ENCODE measurements at regions not wholly inside any gene's neighbourhood (a gene's known extent, or its start where the extent isn't known, plus 50 kb on each side); places are given as distances from the start of the nearest gene placed in this dataset.

DNA sequence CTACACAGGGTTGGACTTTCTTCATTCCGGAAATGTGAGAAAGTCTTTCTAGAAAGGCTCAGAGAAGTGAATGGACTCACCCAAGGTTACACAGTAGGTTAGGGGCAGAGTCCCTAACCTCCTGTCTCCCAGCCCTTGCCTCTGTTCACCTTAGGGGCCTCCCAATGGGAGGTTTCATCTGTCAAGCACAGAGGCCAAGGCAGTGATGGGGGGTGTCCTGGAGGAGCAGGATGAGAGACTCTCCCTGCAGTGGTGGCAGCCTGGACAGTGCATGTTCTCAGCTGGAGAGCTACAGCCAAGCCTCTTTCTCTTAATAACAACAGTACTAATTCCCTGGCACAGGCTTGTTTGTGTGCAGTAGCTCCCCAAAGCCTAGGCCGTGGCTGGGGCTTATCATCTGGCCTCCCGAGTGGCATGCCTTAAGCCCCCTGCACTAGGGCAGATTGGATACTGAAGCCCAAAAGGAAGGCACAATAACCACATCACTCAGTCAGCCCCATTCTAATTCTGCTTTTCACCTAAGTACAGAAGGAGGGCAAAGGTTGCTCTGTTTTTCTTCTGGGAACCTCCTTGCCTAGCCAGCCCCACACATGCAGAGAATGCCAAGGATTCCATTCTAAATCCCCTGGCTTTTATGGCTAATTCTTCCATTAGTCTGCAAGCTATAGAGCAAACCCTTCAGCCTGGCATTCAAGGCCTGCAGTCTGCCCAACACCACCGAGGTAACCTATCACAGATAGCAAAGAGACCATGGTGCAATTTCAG, 50.2 kb upstream of the XPA start:
- no peak for DNase-seq

GRCh38 chr9:97748525-97748924, 51.4 kb upstream of the XPA start:
- DNase-seq = no peak

GRCh38 chr9:97749928-97750327, 52.8 kb upstream of the XPA start:
- no peak for DNase-seq

DNA sequence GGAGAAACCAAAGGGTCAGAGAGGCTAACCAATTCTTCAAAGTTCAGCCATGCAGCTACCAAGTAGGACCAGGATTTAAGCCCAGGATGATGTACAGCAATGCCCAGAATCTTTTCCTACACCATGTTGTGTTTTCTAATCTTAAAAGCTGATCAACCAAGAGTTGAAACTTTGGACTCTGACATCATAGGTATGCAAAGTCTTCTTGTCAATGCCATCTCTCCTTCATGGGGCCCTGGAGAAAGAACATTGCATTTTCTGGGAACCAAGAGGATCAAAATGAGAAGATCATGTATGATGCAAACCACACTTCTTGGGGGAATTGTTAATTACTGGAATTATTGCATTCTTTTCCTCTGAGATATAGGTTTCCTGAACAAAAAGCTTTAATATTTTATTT, 54.4 kb upstream of the XPA start:
- DNase-seq = no peak

- no peak for DNase-seq
Measured at GRCh38 chr9:97752274-97752673, 55.1 kb upstream of the XPA start.

DNA sequence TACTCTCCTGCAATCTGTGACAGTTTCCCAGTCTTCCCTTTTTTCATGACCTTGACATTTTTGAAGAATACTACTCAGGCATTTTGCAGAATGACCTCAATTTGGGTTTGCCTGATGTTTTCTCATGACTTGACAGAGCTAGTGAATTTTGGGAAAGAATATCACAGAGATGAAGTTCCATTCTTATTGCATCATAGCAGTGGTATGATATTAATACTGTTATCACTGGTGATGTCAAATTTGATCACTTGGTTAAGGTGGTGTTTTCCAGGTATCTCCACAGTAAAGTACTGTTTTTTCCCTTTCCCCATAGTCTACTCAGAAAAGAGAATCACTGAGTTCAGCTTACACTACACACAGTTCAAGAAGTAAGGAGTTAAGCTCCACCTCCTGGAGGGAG, 56.2 kb upstream of the XPA start:
- no peak for DNase-seq

DNA sequence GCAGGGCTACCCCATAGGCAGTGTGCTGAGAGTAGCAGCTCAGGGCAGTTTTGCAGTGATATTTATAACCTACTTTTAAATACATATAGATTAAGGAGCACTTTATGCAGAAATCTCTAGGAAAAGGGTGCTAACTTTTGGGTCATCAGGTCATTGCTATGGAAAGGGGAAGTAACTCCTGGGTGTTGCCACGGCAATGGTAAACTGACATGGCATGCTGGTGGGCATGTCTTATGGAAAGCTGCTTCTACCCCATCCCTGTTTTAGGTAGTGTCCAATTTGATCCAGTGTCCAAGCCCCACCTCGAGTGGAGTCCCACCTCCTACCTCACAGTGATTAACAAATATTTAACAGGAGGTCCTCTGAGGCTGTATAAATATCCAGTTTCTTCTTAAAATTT, 56.8 kb upstream of the XPA start:
- DNase-seq = no peak

GRCh38 chr9:97755618-97756267, 58.6 kb upstream of the XPA start:
- DNase-seq = no peak

DNA sequence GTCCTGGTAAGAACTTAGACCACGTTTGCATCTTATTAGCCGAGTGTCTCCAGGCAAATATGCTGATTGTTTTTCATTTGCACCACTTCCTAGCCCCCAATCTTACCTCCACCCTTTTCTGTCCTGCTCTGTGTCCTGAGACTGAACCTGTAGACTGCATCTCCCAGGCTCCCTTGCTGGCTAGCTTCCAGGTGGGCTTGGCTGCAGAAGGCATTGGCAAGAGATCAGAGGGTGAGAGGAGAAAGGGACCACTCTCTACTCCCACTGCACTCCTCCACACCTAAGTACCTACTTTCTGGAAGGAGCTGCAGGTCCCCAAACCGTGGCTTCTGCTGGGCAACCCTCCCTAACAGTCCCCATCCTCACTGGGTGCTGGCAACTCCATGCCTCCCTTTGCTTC, 59.9 kb upstream of the XPA start:
- DNase-seq = no peak

GRCh38 chr9:97758334-97758916, 61.3 kb upstream of the XPA start:
- no peak for DNase-seq

- DNase-seq = no peak
Measured at GRCh38 chr9:97759581-97760288, 62.6 kb upstream of the XPA start.

DNA sequence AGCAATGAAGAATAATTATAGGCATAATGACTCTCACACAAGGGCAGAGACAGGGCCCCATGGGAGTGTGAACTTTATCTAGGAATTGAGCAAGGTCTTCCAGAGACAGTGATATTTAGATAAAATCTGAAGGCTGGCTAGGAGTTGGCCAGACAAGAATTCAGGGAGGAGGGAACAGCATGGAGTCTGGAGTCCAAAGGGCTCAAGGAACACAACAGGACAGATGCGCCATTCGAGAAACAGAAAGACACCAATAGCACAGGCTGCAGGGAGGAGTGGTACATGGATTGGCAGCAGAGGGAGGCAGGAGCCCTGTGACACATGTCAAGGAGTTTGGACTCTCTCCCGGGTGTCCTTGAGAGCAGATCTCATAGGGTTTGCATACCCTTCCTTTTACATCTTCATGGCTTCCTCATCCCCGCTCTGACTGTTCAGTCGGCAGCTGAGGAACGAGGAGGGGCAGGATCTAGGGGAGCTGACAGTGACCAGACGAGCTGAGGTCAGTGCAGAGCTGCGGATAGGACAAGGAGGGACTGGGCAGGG, 64.0 kb upstream of the XPA start:
- no peak for DNase-seq

- DNase-seq = no peak
Measured at GRCh38 chr9:97761879-97762278, 64.7 kb upstream of the XPA start.

DNA sequence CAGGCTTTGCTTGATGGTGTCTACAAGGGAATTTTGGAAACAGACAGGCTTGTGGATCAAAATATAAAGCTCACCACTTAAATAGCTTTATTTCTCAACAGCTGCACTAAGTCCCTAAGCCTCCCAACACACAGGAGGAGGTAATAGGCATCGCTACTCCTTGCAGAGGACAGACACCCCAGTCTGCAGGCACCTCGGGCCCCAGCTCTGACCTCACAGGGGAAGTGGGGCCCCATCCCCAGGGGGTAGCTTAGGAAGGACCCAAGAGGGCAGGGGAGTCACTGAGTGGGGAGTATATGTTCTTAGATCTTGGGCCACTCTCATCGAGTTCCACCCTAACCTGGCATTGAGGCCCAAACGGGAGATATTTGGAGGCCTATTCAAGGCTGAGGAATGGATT, 66.7 kb upstream of the XPA start:
- DNase-seq = no peak

DNA sequence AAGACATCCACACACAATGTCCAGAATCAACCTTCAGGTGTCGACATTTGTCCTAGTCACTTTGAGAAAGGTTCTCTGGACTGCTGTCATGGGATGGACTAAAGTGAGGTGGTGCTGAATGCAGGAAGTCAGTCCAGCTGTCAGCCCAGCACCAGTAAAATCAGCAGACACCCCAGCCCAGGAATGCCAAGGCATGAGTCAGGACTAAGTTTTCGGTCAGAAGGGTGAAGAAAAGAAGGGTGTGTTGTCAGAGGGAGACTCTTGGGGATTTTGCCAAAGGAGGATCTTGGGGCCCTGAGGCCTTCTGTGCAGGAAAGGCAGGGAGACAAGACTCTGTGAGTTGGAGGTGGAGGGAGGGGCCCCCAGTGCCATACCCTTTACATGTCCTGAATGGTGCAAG, 69.0 kb upstream of the XPA start:
- DNase-seq = no peak

DNA sequence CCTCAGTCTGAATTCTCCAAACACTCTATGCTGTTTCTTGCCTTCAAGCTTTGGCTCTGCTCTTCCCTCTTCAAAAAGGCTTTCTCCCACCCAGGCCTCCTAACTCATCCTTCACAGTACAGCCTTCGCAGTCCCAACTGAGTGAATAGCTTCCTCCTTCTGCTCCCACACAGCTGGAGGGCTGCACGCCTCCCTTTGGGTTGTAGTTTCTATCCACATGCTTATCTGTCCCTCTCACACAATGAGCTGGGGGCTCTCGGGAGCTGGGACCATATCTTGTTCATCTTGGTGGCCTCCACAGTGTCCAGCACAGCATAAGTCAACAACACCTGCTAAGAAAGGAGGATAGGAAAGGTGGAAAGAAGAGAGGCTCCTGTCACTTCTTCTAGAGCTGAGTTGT, 69.5 kb upstream of the XPA start:
- DNase-seq = no peak

DNA sequence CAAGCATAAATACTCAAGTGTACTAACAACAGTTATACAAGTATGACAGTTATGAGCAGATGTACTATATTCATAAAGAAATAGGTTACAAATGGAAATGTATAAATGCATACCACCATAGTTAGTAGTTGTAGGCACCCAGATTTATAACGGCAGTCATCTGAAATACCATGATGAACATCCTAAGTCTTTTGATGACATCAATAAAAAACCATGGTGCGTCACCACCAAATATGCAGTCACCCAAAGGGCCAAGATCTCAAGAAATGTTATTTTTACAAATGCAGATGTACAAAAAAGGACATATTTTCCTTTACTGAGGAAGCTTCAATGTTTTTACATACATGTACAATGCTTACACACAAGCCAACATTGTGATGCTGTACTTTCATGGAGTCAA, 70.8 kb upstream of the XPA start:
- DNase-seq = no peak

GRCh38 chr9:97768746-97769145, 71.6 kb upstream of the XPA start:
- no peak for DNase-seq

- no peak for DNase-seq
Measured at GRCh38 chr9:97769208-97769607, 72.1 kb upstream of the XPA start.

DNA sequence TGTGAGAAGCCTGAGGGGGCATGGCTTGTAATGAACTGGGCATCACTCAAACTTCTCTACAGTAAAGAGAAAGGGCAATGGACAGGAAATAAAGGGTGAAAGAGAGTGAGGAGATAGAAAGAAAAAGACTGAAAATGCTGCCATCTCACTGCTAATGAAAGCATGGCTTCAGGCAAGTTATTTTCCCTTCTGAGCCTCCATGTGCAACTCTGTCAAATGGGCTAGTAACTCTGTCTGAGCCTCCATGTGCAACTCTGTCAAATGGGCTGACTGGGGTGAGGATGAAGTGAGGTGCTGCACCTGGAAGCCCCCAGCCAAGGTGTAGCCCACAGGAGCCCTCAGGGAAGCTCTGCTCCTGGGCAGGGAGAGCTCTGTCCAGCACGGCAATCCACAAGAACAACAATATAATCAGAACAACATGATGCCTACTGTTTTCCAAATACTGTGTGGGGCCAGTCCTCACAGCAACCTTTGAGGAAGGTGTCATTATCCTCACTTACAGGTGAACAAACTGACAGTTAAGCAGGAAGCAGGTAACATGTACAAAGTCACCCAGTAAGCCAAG, 73.8 kb upstream of the XPA start:
- no peak for DNase-seq

GRCh38 chr9:97771641-97772040, 74.5 kb upstream of the XPA start:
- no peak for DNase-seq

DNA sequence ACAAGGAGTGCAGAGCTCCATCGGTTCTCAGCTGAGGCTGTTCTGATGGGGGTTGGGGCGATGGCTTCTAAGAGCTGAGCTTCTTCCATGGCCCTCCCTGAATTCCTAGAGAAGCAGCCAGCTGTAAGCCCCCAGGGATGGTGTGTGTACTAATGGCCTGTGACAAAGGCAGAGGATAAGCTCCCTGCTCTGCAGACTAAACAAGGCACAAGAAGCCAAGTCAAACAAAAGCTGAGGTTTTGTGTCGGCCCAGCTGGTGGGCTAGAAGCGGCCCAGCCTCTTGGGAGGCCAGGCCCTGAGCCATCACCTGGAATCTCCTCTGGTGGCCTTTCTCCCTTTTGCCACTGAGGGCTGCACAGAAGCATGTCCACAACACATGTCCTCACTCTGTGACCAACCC, 75.0 kb upstream of the XPA start:
- no peak for DNase-seq

DNA sequence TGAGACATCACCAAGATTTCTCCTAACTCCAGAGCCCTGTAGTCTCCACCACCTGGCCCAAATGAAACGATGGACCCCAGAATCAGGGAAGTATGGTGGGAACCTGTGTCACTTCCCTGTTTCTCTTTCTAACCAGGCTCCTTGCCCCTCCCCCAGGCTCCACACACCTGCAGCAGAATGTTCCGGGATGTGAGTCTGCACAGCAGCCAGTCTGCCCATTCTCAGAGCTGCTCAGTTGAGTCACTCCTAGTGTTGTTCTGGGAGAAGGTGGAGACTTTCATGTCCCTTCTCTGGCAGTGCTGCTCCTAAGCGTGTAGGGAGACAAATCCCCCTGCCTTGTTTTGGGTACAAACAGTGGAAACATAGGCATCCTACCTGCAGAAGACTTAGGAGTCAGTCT, 76.0 kb upstream of the XPA start:
- DNase-seq = no peak
